ENCODE measurements at regions not wholly inside any gene's neighbourhood (a gene's known extent, or its start where the extent isn't known, plus 50 kb on each side); places are given as distances from the start of the nearest gene placed in this dataset.

GRCh38 chr16:76213860-76214259 lies 63.3 kb upstream of the CNTNAP4 start:
- TF ChIP-seq ZNF384 (IDR thresholded peaks at IDR 0.05): no peak
- no peak for TF ChIP-seq FOXM1 (IDR thresholded peaks at IDR 0.05; ENCODE audit: borderline replicate concordance)
- TF ChIP-seq FOXA1 (IDR thresholded peaks at IDR 0.05): no peak
- no peak for TF ChIP-seq BHLHE40 (IDR thresholded peaks at IDR 0.05; ENCODE audit: borderline replicate concordance)
- no peak for TF ChIP-seq SP1 (IDR thresholded peaks at IDR 0.05)
- TF ChIP-seq SUZ12 (IDR thresholded peaks at IDR 0.05): no peak
- TF ChIP-seq FOXK2 (IDR thresholded peaks at IDR 0.05): no peak
- TF ChIP-seq NFRKB (IDR thresholded peaks at IDR 0.05): no peak
- no peak for TF ChIP-seq HDGF (IDR thresholded peaks at IDR 0.05; ENCODE audit: borderline replicate concordance)
- TF ChIP-seq TARDBP (IDR thresholded peaks at IDR 0.05): no peak
- TF ChIP-seq PKNOX1 (IDR thresholded peaks at IDR 0.05): no peak
- TF ChIP-seq ARNT (IDR thresholded peaks at IDR 0.05): no peak
- TF ChIP-seq LEF1 (IDR thresholded peaks at IDR 0.05; ENCODE audit: borderline replicate concordance): no peak
- TF ChIP-seq L3MBTL2 (conservative IDR thresholded peaks at IDR 0.05): no peak
- TF ChIP-seq ELF4 (IDR thresholded peaks at IDR 0.05): no peak
- POLR2A ChIA-PET: no interaction called here
- CTCF ChIA-PET: no interaction called here
- no peak for DNase-seq (ENCODE audit: extremely low spot score)

- CTCF ChIA-PET: no interaction called here
- POLR2A ChIA-PET: no interaction called here
- TF ChIP-seq ARNT (IDR thresholded peaks at IDR 0.05) (no peak), PKNOX1 (IDR thresholded peaks at IDR 0.05) (no peak), LEF1 (IDR thresholded peaks at IDR 0.05; ENCODE audit: borderline replicate concordance) (no peak), HDGF (IDR thresholded peaks at IDR 0.05; ENCODE audit: borderline replicate concordance) (no peak), FOXA1 (IDR thresholded peaks at IDR 0.05) (no peak), FOXM1 (IDR thresholded peaks at IDR 0.05; ENCODE audit: borderline replicate concordance) (no peak), ZNF384 (IDR thresholded peaks at IDR 0.05) (no peak), SUZ12 (IDR thresholded peaks at IDR 0.05) (no peak), FOXK2 (IDR thresholded peaks at IDR 0.05) (no peak), NFRKB (IDR thresholded peaks at IDR 0.05) (no peak), TARDBP (IDR thresholded peaks at IDR 0.05) (no peak), CTBP1 (IDR thresholded peaks at IDR 0.05; ENCODE audit: borderline replicate concordance) (no peak), ELF4 (IDR thresholded peaks at IDR 0.05) (no peak), SP1 (IDR thresholded peaks at IDR 0.05) (no peak), BHLHE40 (IDR thresholded peaks at IDR 0.05; ENCODE audit: borderline replicate concordance) (no peak), L3MBTL2 (conservative IDR thresholded peaks at IDR 0.05) (no peak)
- no peak for DNase-seq (ENCODE audit: extremely low spot score)
Measured at GRCh38 chr16:76214856-76215255, 62.3 kb upstream of the CNTNAP4 start.

- DNase-seq (ENCODE audit: extremely low spot score): no peak
- ChIA-PET CTCF (no interaction called here), POLR2A (no interaction called here)
- TF ChIP-seq SP1 (IDR thresholded peaks at IDR 0.05) (no peak), NFRKB (IDR thresholded peaks at IDR 0.05) (no peak), ELF4 (IDR thresholded peaks at IDR 0.05) (no peak), ZNF384 (IDR thresholded peaks at IDR 0.05) (no peak), L3MBTL2 (conservative IDR thresholded peaks at IDR 0.05) (no peak), CTBP1 (IDR thresholded peaks at IDR 0.05; ENCODE audit: borderline replicate concordance) (no peak)
Measured at GRCh38 chr16:76222087-76222486, 55.1 kb upstream of the CNTNAP4 start.

- TF ChIP-seq ARNT (IDR thresholded peaks at IDR 0.05) (no peak), SP1 (IDR thresholded peaks at IDR 0.05) (no peak), ELF4 (IDR thresholded peaks at IDR 0.05) (no peak), LEF1 (IDR thresholded peaks at IDR 0.05; ENCODE audit: borderline replicate concordance) (no peak), CTBP1 (IDR thresholded peaks at IDR 0.05; ENCODE audit: borderline replicate concordance) (no peak), FOXA1 (IDR thresholded peaks at IDR 0.05) (no peak), ZNF384 (IDR thresholded peaks at IDR 0.05) (no peak), HDGF (IDR thresholded peaks at IDR 0.05; ENCODE audit: borderline replicate concordance) (no peak), PKNOX1 (IDR thresholded peaks at IDR 0.05) (no peak), FOXM1 (IDR thresholded peaks at IDR 0.05; ENCODE audit: borderline replicate concordance) (no peak), FOXK2 (IDR thresholded peaks at IDR 0.05) (no peak)
- POLR2A ChIA-PET: no interaction called here
- DNase-seq (ENCODE audit: extremely low spot score): no peak
- CTCF ChIA-PET: no interaction called here
Measured at GRCh38 chr16:76222853-76223252, 54.3 kb upstream of the CNTNAP4 start.

- TF ChIP-seq BHLHE40 (IDR thresholded peaks at IDR 0.05; ENCODE audit: borderline replicate concordance) (no peak), ARNT (IDR thresholded peaks at IDR 0.05) (no peak), CTBP1 (IDR thresholded peaks at IDR 0.05; ENCODE audit: borderline replicate concordance) (no peak), FOXM1 (IDR thresholded peaks at IDR 0.05; ENCODE audit: borderline replicate concordance) (no peak), L3MBTL2 (conservative IDR thresholded peaks at IDR 0.05) (no peak), FOXA1 (IDR thresholded peaks at IDR 0.05) (no peak), FOXK2 (IDR thresholded peaks at IDR 0.05) (no peak), ZNF384 (IDR thresholded peaks at IDR 0.05) (no peak), PKNOX1 (IDR thresholded peaks at IDR 0.05) (no peak), LEF1 (IDR thresholded peaks at IDR 0.05; ENCODE audit: borderline replicate concordance) (no peak)
- ChIA-PET POLR2A (no interaction called here), CTCF (no interaction called here)
- DNase-seq (ENCODE audit: extremely low spot score): no peak
Measured at GRCh38 chr16:76226011-76226410, 51.2 kb upstream of the CNTNAP4 start.

GRCh38 chr16:76226481-76226880 lies 50.7 kb upstream of the CNTNAP4 start:
- ChIA-PET POLR2A (no interaction called here), CTCF (no interaction called here)

More at GRCh38 chr16:76226481-76226880, 50.7 kb upstream of the CNTNAP4 start:
- TF ChIP-seq FOXM1 (IDR thresholded peaks at IDR 0.05; ENCODE audit: borderline replicate concordance): no peak
- TF ChIP-seq ZNF384 (IDR thresholded peaks at IDR 0.05): no peak
- no peak for TF ChIP-seq HDGF (IDR thresholded peaks at IDR 0.05; ENCODE audit: borderline replicate concordance)
- no peak for TF ChIP-seq CTBP1 (IDR thresholded peaks at IDR 0.05; ENCODE audit: borderline replicate concordance)
- TF ChIP-seq SP1 (IDR thresholded peaks at IDR 0.05): no peak
- no peak for TF ChIP-seq ELF4 (IDR thresholded peaks at IDR 0.05)
- TF ChIP-seq L3MBTL2 (conservative IDR thresholded peaks at IDR 0.05): no peak
- no peak for TF ChIP-seq PKNOX1 (IDR thresholded peaks at IDR 0.05)
- no peak for TF ChIP-seq NFRKB (IDR thresholded peaks at IDR 0.05)
- no peak for TF ChIP-seq SUZ12 (IDR thresholded peaks at IDR 0.05)
- no peak for TF ChIP-seq FOXK2 (IDR thresholded peaks at IDR 0.05)
- no peak for TF ChIP-seq FOXA1 (IDR thresholded peaks at IDR 0.05)
- TF ChIP-seq ARNT (IDR thresholded peaks at IDR 0.05): no peak
- DNase-seq (ENCODE audit: extremely low spot score): no peak

Data from HEK293T (cell line).